ENCODE measurements at regions not wholly inside any gene's neighbourhood (a gene's known extent, or its start where the extent isn't known, plus 50 kb on each side); places are given as distances from the start of the nearest gene placed in this dataset.

GRCh38 chr12:16094437-16094836 is 183.0 kb downstream of the SLC15A5 start (continued):
- TF ChIP-seq JUNB (IDR thresholded peaks at IDR 0.05; ENCODE audit: unreplicated experiment) (no peak), ZNF114 (CRISPR knock-in tag; IDR thresholded peaks at IDR 0.05) (no peak), EZH2phosphoT487 (IDR thresholded peaks at IDR 0.05; ENCODE audit: unreplicated experiment) (no peak), STAT1 (IDR thresholded peaks at IDR 0.05; ENCODE audit: unreplicated experiment) (no peak)

- no peaks in the 10 kb centered on the region for H3K27me3 Mint-ChIP-seq (ENCODE audit: insufficient read depth, low read depth, poor library complexity)
- Histone ChIP-seq H3K9me2 (ENCODE audit: insufficient read depth) (peaks cover 2% of the 10 kb centered on the region; the same call in 1 of the 2 replicates), H4K20me1 (replicated peaks; ENCODE audit: insufficient read depth) (no peaks in the 10 kb centered on the region), H3K4me1 (ENCODE audit: insufficient read depth) (no peaks in the 10 kb centered on the region), H3F3A (replicated peaks; ENCODE audit: low read depth) (no peaks in the 10 kb centered on the region), H3K4me3 (no peak overlapping the region), H3K27me3 (ENCODE audit: insufficient read depth) (no peaks in the 10 kb centered on the region), H3K27ac (ENCODE audit: low read depth) (no peak overlapping the region), H3K36me3 (ENCODE audit: insufficient read depth) (no peaks in the 10 kb centered on the region), H2AFZ (no peak overlapping the region), H3K79me2 (replicated peaks; ENCODE audit: insufficient read depth) (no peaks in the 10 kb centered on the region), H3K4me2 (no peak overlapping the region)
- H3K4me1 Mint-ChIP-seq = no peaks in the 10 kb centered on the region
- DNase-seq (ENCODE audit: low spot score) = no peak
- H3K4me3 Mint-ChIP-seq = no peak overlapping the region
- no peak overlapping the region for H3K27ac Mint-ChIP-seq
- ATAC-seq = no peak
- H3K9me3 Mint-ChIP-seq = peaks cover 11% of the 10 kb centered on the region; the same call in 2 of the 3 replicates
- no peak for TF ChIP-seq REST (IDR thresholded peaks at IDR 0.05; ENCODE audit: unreplicated experiment)
- TF ChIP-seq ZNF331 (CRISPR knock-in tag; IDR thresholded peaks at IDR 0.05; ENCODE audit: low read depth) = no peak
- no peak for TF ChIP-seq ETS1 (IDR thresholded peaks at IDR 0.05)
- no peak for TF ChIP-seq EZH2 (IDR thresholded peaks at IDR 0.05; ENCODE audit: low read depth, unreplicated experiment)
- TF ChIP-seq JUNB (IDR thresholded peaks at IDR 0.05; ENCODE audit: unreplicated experiment) = no peak
- no peak for TF ChIP-seq POLR2AphosphoS5 (IDR thresholded peaks at IDR 0.05; ENCODE audit: low read depth)
- TF ChIP-seq ZNF462 (CRISPR knock-in tag; IDR thresholded peaks at IDR 0.05) = no peak
- TF ChIP-seq EZH2phosphoT487 (IDR thresholded peaks at IDR 0.05; ENCODE audit: unreplicated experiment) = no peak
- no peak for TF ChIP-seq CTCF (conservative IDR thresholded peaks at IDR 0.05; ENCODE audit: low read depth in 2 of 2)
- no peak for TF ChIP-seq STAT1 (IDR thresholded peaks at IDR 0.05; ENCODE audit: unreplicated experiment)
- TF ChIP-seq NANOG (IDR thresholded peaks at IDR 0.05; ENCODE audit: borderline replicate concordance) = no peak
- no peak for TF ChIP-seq ZNF114 (CRISPR knock-in tag; IDR thresholded peaks at IDR 0.05)
- peaks cover 6% of the 10 kb centered on the region; the same call in 2 of the 3 replicates for H3K36me3 Mint-ChIP-seq (ENCODE audit: low read depth)
Observed at GRCh38 chr12:16093825-16094224, 182.7 kb downstream of the DERA start.

Measured in GM23338 (cell line).